WTC11 (cell line): ENCODE measurements at regions not wholly inside any gene's neighbourhood (a gene's known extent, or its start where the extent isn't known, plus 50 kb on each side); places are given as distances from the start of the nearest gene placed in this dataset.

Source experiments
- ATAC-seq: fragments of 200-7000 bp; cut with Tn5 transposase; 2 replicates; pipeline ENCODE4 v1.10.0; 2021; ENCODE audit warnings: mild to moderate bottlenecking, moderate library complexity
- CTCF ChIA-PET: fragments of 300-600 bp; sonication (Branson Sonifier 250); formaldehyde crosslinking; loops from one replicate; lab custom pipeline; 2021; ENCODE audit warnings: antibody characterized with exemption; lab: Charles Lee
- POLR2A ChIA-PET: fragments of 350-600 bp; sonication (Branson Sonifier 250); formaldehyde crosslinking; loops from one replicate; lab custom pipeline; 2021; ENCODE audit warnings: antibody characterized with exemption; lab: Charles Lee
- DNase-seq: peaks from one replicate; pipeline ENCODE4 v3.0.0; 2021; ENCODE audit warnings: low spot score
- H3K27ac Mint-ChIP-seq: 2 replicates; pipeline ENCODE4 v1.8.0; 2021; ENCODE audit warnings: mixed read lengths
- H3K27me3 Mint-ChIP-seq: 2 replicates; pipeline ENCODE4 v1.8.0; 2021; ENCODE audit warnings: low read depth, mild to moderate bottlenecking, moderate library complexity, mixed read lengths
- H3K36me3 Mint-ChIP-seq: 2 replicates; pipeline ENCODE4 v1.8.0; 2021; ENCODE audit warnings: mixed read lengths
- H3K4me1 Mint-ChIP-seq: 2 replicates; pipeline ENCODE4 v1.8.0; 2022; ENCODE audit warnings: mixed read lengths
- H3K4me3 Mint-ChIP-seq: 2 replicates; pipeline ENCODE4 v1.8.0; 2021; ENCODE audit warnings: mild to moderate bottlenecking, moderate library complexity, mixed read lengths
- H3K9me3 Mint-ChIP-seq: 2 replicates; pipeline ENCODE4 v1.8.0; 2021; ENCODE audit warnings: mixed read lengths
- AR ChIP-seq: fragments of 250-450 bp; sonication (Bioruptor Pico); IDR thresholded peaks from 2 replicates; pipeline ENCODE4 v1.9.0; 2021; ENCODE audit warnings: mild to moderate bottlenecking
- ATF1 ChIP-seq: sonication (generic); formaldehyde crosslinking; IDR thresholded peaks from 2 replicates; pipeline ENCODE4 v1.8.1; 2023; ENCODE audit warnings: mild to moderate bottlenecking, moderate library complexity, missing genetic modification reagents
- ATF6 ChIP-seq: sonication (generic); formaldehyde crosslinking; IDR thresholded peaks from 2 replicates; pipeline ENCODE4 v1.8.1; 2023; ENCODE audit warnings: mild to moderate bottlenecking, missing genetic modification reagents
- CREB1 ChIP-seq: sonication (generic); formaldehyde crosslinking; IDR thresholded peaks from 2 replicates; pipeline ENCODE4 v1.8.0; 2023; ENCODE audit warnings: mild to moderate bottlenecking, missing genetic modification reagents
- E2F1 ChIP-seq: sonication (generic); formaldehyde crosslinking; IDR thresholded peaks from 2 replicates; pipeline ENCODE4 v1.8.0; 2022; ENCODE audit warnings: mild to moderate bottlenecking, missing genetic modification reagents
- FOXP4 ChIP-seq: sonication (generic); formaldehyde crosslinking; IDR thresholded peaks from 2 replicates; pipeline ENCODE4 v1.8.0; 2022; ENCODE audit warnings: mild to moderate bottlenecking, missing genetic modification reagents
- JUN ChIP-seq: sonication (generic); formaldehyde crosslinking; IDR thresholded peaks from 2 replicates; pipeline ENCODE4 v1.8.0; 2023; ENCODE audit warnings: mild to moderate bottlenecking, missing genetic modification reagents
- MXD4 ChIP-seq: fragments of 250-450 bp; sonication (Bioruptor Pico); IDR thresholded peaks from 2 replicates; pipeline ENCODE4 v1.8.0; 2021; ENCODE audit warnings: mild to moderate bottlenecking, moderate library complexity, borderline replicate concordance
- MYBL2 ChIP-seq: sonication (generic); formaldehyde crosslinking; IDR thresholded peaks from 2 replicates; pipeline ENCODE4 v1.8.1; 2023; ENCODE audit warnings: mild to moderate bottlenecking, moderate library complexity, missing genetic modification reagents
- NR3C1 ChIP-seq: sonication (generic); formaldehyde crosslinking; conservative IDR thresholded peaks from 2 replicates; pipeline ENCODE4 v1.8.1; 2023; ENCODE audit warnings: low read depth, mild to moderate bottlenecking, missing genetic modification reagents
- ZNF121 ChIP-seq: sonication (generic); formaldehyde crosslinking; IDR thresholded peaks from 2 replicates; pipeline ENCODE4 v1.8.0; 2023; ENCODE audit warnings: missing genetic modification reagents
- ZNF423 ChIP-seq: fragments of 250-450 bp; sonication (Bioruptor Pico); IDR thresholded peaks from 2 replicates; pipeline ENCODE4 v2.1.2; 2022; ENCODE audit warnings: mild to moderate bottlenecking, moderate library complexity
- TF ChIP-seq, protein P1 (sequence below): sonication (generic); formaldehyde crosslinking; IDR thresholded peaks from 2 replicates; pipeline ENCODE4 v1.8.0; 2023; ENCODE audit warnings: missing genetic modification reagents, mild to moderate bottlenecking, borderline replicate concordance
- TF ChIP-seq, protein P2 (sequence below): sonication (generic); formaldehyde crosslinking; IDR thresholded peaks from 2 replicates; pipeline ENCODE4 v1.8.0; 2022; ENCODE audit warnings: missing genetic modification reagents
- TF ChIP-seq, protein P3 (sequence below): fragments of 250-450 bp; sonication (Bioruptor Pico); conservative IDR thresholded peaks from 2 replicates; pipeline ENCODE4 v1.9.0; 2021; ENCODE audit warnings: mild to moderate bottlenecking

- no peak overlapping the region for H3K27ac Mint-ChIP-seq
- ChIA-PET POLR2A (no interaction called here), CTCF (no interaction called here)
- H3K27me3 Mint-ChIP-seq = peaks cover 3% of the 10 kb centered on the region
- no peak for DNase-seq
- H3K4me3 Mint-ChIP-seq = no peak overlapping the region
- peaks cover 24% of the 10 kb centered on the region for H3K4me1 Mint-ChIP-seq
- no peaks in the 10 kb centered on the region for H3K36me3 Mint-ChIP-seq
- ATAC-seq = no peak
- no peaks in the 10 kb centered on the region for H3K9me3 Mint-ChIP-seq
- TF ChIP-seq ATF1 (CRISPR knock-in tag) (no peak), CREB1 (CRISPR knock-in tag) (no peak), ZNF121 (CRISPR knock-in tag) (no peak), FOXP4 (no peak), MXD4 (CRISPR knock-in tag) (no peak), E2F1 (no peak), NR3C1 (no peak), ATF6 (CRISPR knock-in tag) (no peak), MYBL2 (CRISPR knock-in tag) (no peak), ZNF423 (no peak), AR (CRISPR knock-in tag) (no peak), JUN (no peak)
- TF ChIP-seq, protein P1, sequence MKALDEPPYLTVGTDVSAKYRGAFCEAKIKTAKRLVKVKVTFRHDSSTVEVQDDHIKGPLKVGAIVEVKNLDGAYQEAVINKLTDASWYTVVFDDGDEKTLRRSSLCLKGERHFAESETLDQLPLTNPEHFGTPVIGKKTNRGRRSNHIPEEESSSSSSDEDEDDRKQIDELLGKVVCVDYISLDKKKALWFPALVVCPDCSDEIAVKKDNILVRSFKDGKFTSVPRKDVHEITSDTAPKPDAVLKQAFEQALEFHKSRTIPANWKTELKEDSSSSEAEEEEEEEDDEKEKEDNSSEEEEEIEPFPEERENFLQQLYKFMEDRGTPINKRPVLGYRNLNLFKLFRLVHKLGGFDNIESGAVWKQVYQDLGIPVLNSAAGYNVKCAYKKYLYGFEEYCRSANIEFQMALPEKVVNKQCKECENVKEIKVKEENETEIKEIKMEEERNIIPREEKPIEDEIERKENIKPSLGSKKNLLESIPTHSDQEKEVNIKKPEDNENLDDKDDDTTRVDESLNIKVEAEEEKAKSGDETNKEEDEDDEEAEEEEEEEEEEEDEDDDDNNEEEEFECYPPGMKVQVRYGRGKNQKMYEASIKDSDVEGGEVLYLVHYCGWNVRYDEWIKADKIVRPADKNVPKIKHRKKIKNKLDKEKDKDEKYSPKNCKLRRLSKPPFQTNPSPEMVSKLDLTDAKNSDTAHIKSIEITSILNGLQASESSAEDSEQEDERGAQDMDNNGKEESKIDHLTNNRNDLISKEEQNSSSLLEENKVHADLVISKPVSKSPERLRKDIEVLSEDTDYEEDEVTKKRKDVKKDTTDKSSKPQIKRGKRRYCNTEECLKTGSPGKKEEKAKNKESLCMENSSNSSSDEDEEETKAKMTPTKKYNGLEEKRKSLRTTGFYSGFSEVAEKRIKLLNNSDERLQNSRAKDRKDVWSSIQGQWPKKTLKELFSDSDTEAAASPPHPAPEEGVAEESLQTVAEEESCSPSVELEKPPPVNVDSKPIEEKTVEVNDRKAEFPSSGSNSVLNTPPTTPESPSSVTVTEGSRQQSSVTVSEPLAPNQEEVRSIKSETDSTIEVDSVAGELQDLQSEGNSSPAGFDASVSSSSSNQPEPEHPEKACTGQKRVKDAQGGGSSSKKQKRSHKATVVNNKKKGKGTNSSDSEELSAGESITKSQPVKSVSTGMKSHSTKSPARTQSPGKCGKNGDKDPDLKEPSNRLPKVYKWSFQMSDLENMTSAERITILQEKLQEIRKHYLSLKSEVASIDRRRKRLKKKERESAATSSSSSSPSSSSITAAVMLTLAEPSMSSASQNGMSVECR = no peak
- TF ChIP-seq, protein P2, sequence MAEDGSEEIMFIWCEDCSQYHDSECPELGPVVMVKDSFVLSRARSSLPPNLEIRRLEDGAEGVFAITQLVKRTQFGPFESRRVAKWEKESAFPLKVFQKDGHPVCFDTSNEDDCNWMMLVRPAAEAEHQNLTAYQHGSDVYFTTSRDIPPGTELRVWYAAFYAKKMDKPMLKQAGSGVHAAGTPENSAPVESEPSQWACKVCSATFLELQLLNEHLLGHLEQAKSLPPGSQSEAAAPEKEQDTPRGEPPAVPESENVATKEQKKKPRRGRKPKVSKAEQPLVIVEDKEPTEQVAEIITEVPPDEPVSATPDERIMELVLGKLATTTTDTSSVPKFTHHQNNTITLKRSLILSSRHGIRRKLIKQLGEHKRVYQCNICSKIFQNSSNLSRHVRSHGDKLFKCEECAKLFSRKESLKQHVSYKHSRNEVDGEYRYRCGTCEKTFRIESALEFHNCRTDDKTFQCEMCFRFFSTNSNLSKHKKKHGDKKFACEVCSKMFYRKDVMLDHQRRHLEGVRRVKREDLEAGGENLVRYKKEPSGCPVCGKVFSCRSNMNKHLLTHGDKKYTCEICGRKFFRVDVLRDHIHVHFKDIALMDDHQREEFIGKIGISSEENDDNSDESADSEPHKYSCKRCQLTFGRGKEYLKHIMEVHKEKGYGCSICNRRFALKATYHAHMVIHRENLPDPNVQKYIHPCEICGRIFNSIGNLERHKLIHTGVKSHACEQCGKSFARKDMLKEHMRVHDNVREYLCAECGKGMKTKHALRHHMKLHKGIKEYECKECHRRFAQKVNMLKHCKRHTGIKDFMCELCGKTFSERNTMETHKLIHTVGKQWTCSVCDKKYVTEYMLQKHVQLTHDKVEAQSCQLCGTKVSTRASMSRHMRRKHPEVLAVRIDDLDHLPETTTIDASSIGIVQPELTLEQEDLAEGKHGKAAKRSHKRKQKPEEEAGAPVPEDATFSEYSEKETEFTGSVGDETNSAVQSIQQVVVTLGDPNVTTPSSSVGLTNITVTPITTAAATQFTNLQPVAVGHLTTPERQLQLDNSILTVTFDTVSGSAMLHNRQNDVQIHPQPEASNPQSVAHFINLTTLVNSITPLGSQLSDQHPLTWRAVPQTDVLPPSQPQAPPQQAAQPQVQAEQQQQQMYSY (CRISPR knock-in tag) = no peak
- TF ChIP-seq, protein P3, sequence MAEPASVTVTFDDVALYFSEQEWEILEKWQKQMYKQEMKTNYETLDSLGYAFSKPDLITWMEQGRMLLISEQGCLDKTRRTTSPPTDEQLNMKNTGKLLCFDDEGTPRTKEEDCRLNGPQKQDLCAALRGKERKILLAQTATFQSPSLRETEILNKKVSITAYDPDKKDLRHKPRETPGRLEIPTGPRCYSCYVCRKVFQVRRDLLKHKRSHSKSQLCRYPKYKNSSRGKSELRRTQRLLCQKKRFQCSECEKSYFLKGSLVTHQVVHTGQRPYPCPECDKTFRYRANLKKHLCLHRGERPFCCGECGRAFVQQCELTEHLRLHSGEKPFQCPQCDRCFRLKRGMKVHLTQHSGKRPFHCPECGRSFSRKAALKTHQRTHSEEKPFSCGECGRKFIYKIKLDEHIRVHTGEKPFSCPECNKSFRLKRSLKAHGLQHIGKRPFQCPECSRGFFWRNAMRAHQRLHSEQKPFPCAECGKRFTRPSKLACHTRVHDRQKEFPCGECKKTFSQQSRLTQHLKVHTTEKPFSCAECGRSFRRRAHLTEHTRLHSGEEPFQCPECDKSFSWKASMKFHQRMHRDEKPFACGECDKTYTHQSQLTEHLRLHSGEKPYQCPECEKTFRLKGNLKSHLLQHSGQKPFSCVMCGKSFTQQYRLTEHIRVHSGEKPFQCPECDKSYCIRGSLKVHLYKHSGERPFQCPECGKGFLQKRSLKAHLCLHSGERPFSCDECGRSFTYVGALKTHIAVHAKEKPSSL = no peak
- TF ChIP-seq, all 79 proteins: peak for 0
These were observed 90.9 kb upstream of the ARMC2 start for GRCh38 chr6:108757357-108757756.
